ENCODE measurements at regions not wholly inside any gene's neighbourhood (a gene's known extent, or its start where the extent isn't known, plus 50 kb on each side); places are given as distances from the start of the nearest gene placed in this dataset.

GRCh38 chr5:2130361-2130760 lies 247.6 kb upstream of the IRX4 start:
- Histone ChIP-seq H2AFZ (ENCODE audit: low read length) (no peak overlapping the region), H3F3A (ENCODE audit: low read length, unreplicated experiment) (no peaks in the 10 kb centered on the region), H3K9ac (ENCODE audit: low read length) (no peak overlapping the region), H4K20me1 (ENCODE audit: low read length) (no peaks in the 10 kb centered on the region), H3K27me3 (ENCODE audit: low read length) (peaks cover 35% of the 10 kb centered on the region), H3K36me3 (ENCODE audit: low read depth, low read length) (no peaks in the 10 kb centered on the region), H3K27ac (ENCODE audit: low read length) (no peak overlapping the region), H3K9me2 (replicated peaks; ENCODE audit: low read length) (no peaks in the 10 kb centered on the region), H3K79me2 (ENCODE audit: low read length) (no peaks in the 10 kb centered on the region), H3K4me3 (ENCODE audit: low read length) (no peak overlapping the region), H3K9me3 (ENCODE audit: low read length) (no peaks in the 10 kb centered on the region), H3K4me1 (ENCODE audit: insufficient read depth, low read length) (peaks cover 7% of the 10 kb centered on the region), H3K4me2 (ENCODE audit: low read length) (no peak overlapping the region)
- intact Hi-C loops (cut with micrococcal nuclease) = no loop called here
- ChIA-PET POLR2A (ENCODE audit: unreplicated experiment) (no interaction called here), CTCF (no interaction called here)
- DNase-seq = no peak
- no TSS peak for BruUV-seq (replicated peaks)
- ATAC-seq = no peak
- TF ChIP-seq EZH2 (IDR thresholded peaks at IDR 0.05; ENCODE audit: low read length, unreplicated experiment) = no peak
- TF ChIP-seq EZH2phosphoT487 (IDR thresholded peaks at IDR 0.05; ENCODE audit: borderline replicate concordance, low read length) = no peak
- no peak for TF ChIP-seq CTCF (conservative IDR thresholded peaks at IDR 0.05; ENCODE audit: low read depth, low read length)

GRCh38 chr5:2129568-2130272 lies 247.0 kb upstream of the IRX4 start:
- Histone ChIP-seq H4K20me1 (ENCODE audit: low read length) (no peaks in the 10 kb centered on the region), H3F3A (ENCODE audit: low read length, unreplicated experiment) (no peaks in the 10 kb centered on the region), H3K4me1 (ENCODE audit: insufficient read depth, low read length) (0 out of 2 replicates have a peak, but pooled peaks cover 3% of the 10 kb centered on the region), H3K79me2 (ENCODE audit: low read length) (no peaks in the 10 kb centered on the region), H3K9me3 (ENCODE audit: low read length) (no peaks in the 10 kb centered on the region), H3K27me3 (ENCODE audit: low read length) (peaks cover 35% of the 10 kb centered on the region), H3K9me2 (replicated peaks; ENCODE audit: low read length) (no peaks in the 10 kb centered on the region), H3K4me2 (ENCODE audit: low read length) (no peak overlapping the region), H3K27ac (ENCODE audit: low read length) (no peak overlapping the region), H3K9ac (ENCODE audit: low read length) (no peak overlapping the region), H3K4me3 (ENCODE audit: low read length) (no peak overlapping the region), H2AFZ (ENCODE audit: low read length) (no peak overlapping the region), H3K36me3 (ENCODE audit: low read depth, low read length) (no peaks in the 10 kb centered on the region)
- POLR2A ChIA-PET (ENCODE audit: unreplicated experiment) = no interaction called here
- intact Hi-C loops (cut with micrococcal nuclease) = no loop called here
- CTCF ChIA-PET = no interaction called here
- no peak for ATAC-seq
- no TSS peak for BruUV-seq (replicated peaks)
- TF ChIP-seq EZH2 (IDR thresholded peaks at IDR 0.05; ENCODE audit: low read length, unreplicated experiment) (no peak), CTCF (conservative IDR thresholded peaks at IDR 0.05; ENCODE audit: low read depth, low read length) (no peak), EZH2phosphoT487 (IDR thresholded peaks at IDR 0.05; ENCODE audit: borderline replicate concordance, low read length) (no peak)
- DNase-seq = no peak

- DNase-seq = no peak
- Histone ChIP-seq H3K9me3 (ENCODE audit: low read length) (no peaks in the 10 kb centered on the region), H3K4me1 (ENCODE audit: insufficient read depth, low read length) (no peaks in the 10 kb centered on the region), H3K79me2 (ENCODE audit: low read length) (no peaks in the 10 kb centered on the region), H3K27ac (ENCODE audit: low read length) (no peak overlapping the region), H3F3A (ENCODE audit: low read length, unreplicated experiment) (no peaks in the 10 kb centered on the region), H2AFZ (ENCODE audit: low read length) (no peak overlapping the region), H3K9ac (ENCODE audit: low read length) (no peak overlapping the region), H3K9me2 (replicated peaks; ENCODE audit: low read length) (no peaks in the 10 kb centered on the region), H3K4me3 (ENCODE audit: low read length) (no peak overlapping the region), H3K36me3 (ENCODE audit: low read depth, low read length) (no peaks in the 10 kb centered on the region), H3K27me3 (ENCODE audit: low read length) (peaks cover 35% of the 10 kb centered on the region), H4K20me1 (ENCODE audit: low read length) (no peaks in the 10 kb centered on the region), H3K4me2 (ENCODE audit: low read length) (no peak overlapping the region)
- TF ChIP-seq EZH2 (IDR thresholded peaks at IDR 0.05; ENCODE audit: low read length, unreplicated experiment) (no peak), CTCF (conservative IDR thresholded peaks at IDR 0.05; ENCODE audit: low read depth, low read length) (no peak), EZH2phosphoT487 (IDR thresholded peaks at IDR 0.05; ENCODE audit: borderline replicate concordance, low read length) (no peak)
- no TSS peak for BruUV-seq (replicated peaks)
- ATAC-seq = no peak
- POLR2A ChIA-PET (ENCODE audit: unreplicated experiment) = no interaction called here
- CTCF ChIA-PET = no interaction called here
- intact Hi-C loops (cut with micrococcal nuclease) = no loop called here
These were observed 246.1 kb upstream of the IRX4 start for GRCh38 chr5:2128686-2129355.
